GM23338 (cell line): ENCODE measurements at regions not wholly inside any gene's neighbourhood (a gene's known extent, or its start where the extent isn't known, plus 50 kb on each side); places are given as distances from the start of the nearest gene placed in this dataset.

Experiments
- ATAC-seq: fragments of 200-7000 bp; cut with Tn5 transposase; 3 replicates; pipeline ENCODE4 v1.9.1; 2020
- DNase-seq: peaks from one replicate; pipeline ENCODE4 v3.0.0-alpha.2; 2015; ENCODE audit warnings: low spot score
- H2AFZ ChIP-seq: fragments of 200-600 bp; sonication (generic); 2 replicates; pipeline ENCODE4 v1.8.0; 2016; ENCODE audit warnings: antibody characterized with exemption, mild to moderate bottlenecking, moderate library complexity
- H3F3A ChIP-seq: fragments of 200-600 bp; sonication (generic); replicated peaks from 2 replicates; pipeline ENCODE4 v1.8.0; 2017; ENCODE audit warnings: antibody characterized with exemption, mixed run types, low read depth
- H3K27ac ChIP-seq: fragments of 200-600 bp; sonication (generic); 2 replicates; pipeline ENCODE4 v1.6.1; 2016; ENCODE audit warnings: low read depth
- H3K27me3 ChIP-seq: fragments of 200-600 bp; sonication (generic); 2 replicates; pipeline ENCODE4 v1.8.0; 2016; ENCODE audit warnings: mild to moderate bottlenecking, mixed run types, moderate library complexity; ENCODE audit not compliant: insufficient read depth
- H3K36me3 ChIP-seq: fragments of 200-600 bp; sonication (generic); 2 replicates; pipeline ENCODE4 v1.8.0; 2016; ENCODE audit warnings: mild to moderate bottlenecking; ENCODE audit not compliant: insufficient read depth
- H3K4me1 ChIP-seq: fragments of 200-600 bp; sonication (generic); 2 replicates; pipeline ENCODE4 v1.8.0; 2016; ENCODE audit warnings: mild to moderate bottlenecking, moderate library complexity; ENCODE audit not compliant: insufficient read depth
- H3K4me2 ChIP-seq: fragments of 200-600 bp; sonication (generic); 2 replicates; pipeline ENCODE4 v1.7.1; 2017; ENCODE audit warnings: mixed run types
- H3K4me3 ChIP-seq: fragments of 200-600 bp; sonication (generic); 2 replicates; pipeline ENCODE4 v1.6.1; 2016; ENCODE audit warnings: mixed run types
- H3K79me2 ChIP-seq: fragments of 200-600 bp; sonication (generic); replicated peaks from 2 replicates; pipeline ENCODE4 v1.8.0; 2017; ENCODE audit warnings: mild to moderate bottlenecking; ENCODE audit not compliant: insufficient read depth
- H3K9me2 ChIP-seq: fragments of 200-600 bp; sonication (generic); 2 replicates; pipeline ENCODE4 v1.8.0; 2017; ENCODE audit not compliant: insufficient read depth
- H4K20me1 ChIP-seq: fragments of 200-600 bp; sonication (generic); replicated peaks from 2 replicates; pipeline ENCODE4 v1.8.0; 2017; ENCODE audit warnings: mild to moderate bottlenecking; ENCODE audit not compliant: insufficient read depth
- H3K27ac Mint-ChIP-seq: 2 replicates; pipeline ENCODE4 v1.8.0; 2020; ENCODE audit warnings: inconsistent platforms, mild to moderate bottlenecking, moderate library complexity, mixed read lengths
- H3K27me3 Mint-ChIP-seq: 3 replicates; pipeline ENCODE4 v1.8.0; 2022; ENCODE audit warnings: low read depth, mild to moderate bottlenecking, moderate library complexity, mixed read lengths, inconsistent platforms; ENCODE audit not compliant: insufficient read depth, poor library complexity
- H3K36me3 Mint-ChIP-seq: 3 replicates; pipeline ENCODE4 v1.8.0; 2021; ENCODE audit warnings: low read depth, mild to moderate bottlenecking, inconsistent platforms, moderate library complexity, mixed read lengths
- H3K4me1 Mint-ChIP-seq: 3 replicates; pipeline ENCODE4 v1.8.0; 2020; ENCODE audit warnings: mild to moderate bottlenecking, inconsistent platforms, mixed read lengths
- H3K4me3 Mint-ChIP-seq: 3 replicates; pipeline ENCODE4 v1.8.0; 2021; ENCODE audit warnings: moderate library complexity, mild to moderate bottlenecking, inconsistent platforms, mixed read lengths
- H3K9me3 Mint-ChIP-seq: 3 replicates; pipeline ENCODE4 v1.8.0; 2020; ENCODE audit warnings: moderate library complexity, mild to moderate bottlenecking, inconsistent platforms, mixed read lengths
- EZH2 ChIP-seq: fragments of 200-600 bp; sonication (generic); IDR thresholded peaks from one replicate; pipeline ENCODE4 v1.8.0; 2017; ENCODE audit warnings: antibody characterized with exemption, mild to moderate bottlenecking, low read depth; ENCODE audit not compliant: unreplicated experiment
- JUNB ChIP-seq: IDR thresholded peaks from one replicate; pipeline ENCODE4 v1.6.1; 2016; ENCODE audit warnings: antibody characterized with exemption; ENCODE audit not compliant: unreplicated experiment
- POLR2AphosphoS5 ChIP-seq: IDR thresholded peaks from 2 replicates; pipeline ENCODE4 v1.6.1; 2016; ENCODE audit warnings: antibody characterized with exemption, low read depth
- ZNF114 ChIP-seq: fragments of 250-450 bp; sonication (Bioruptor Pico); IDR thresholded peaks from 2 replicates; pipeline ENCODE4 v1.5.0; 2020; ENCODE audit warnings: mild to moderate bottlenecking, moderate library complexity
- ZNF331 ChIP-seq: fragments of 250-450 bp; sonication (Bioruptor Pico); IDR thresholded peaks from 2 replicates; pipeline ENCODE4 v1.5.0; 2020; ENCODE audit warnings: low read depth, mild to moderate bottlenecking, moderate library complexity
- TF ChIP-seq, protein P1 (sequence below): IDR thresholded peaks from one replicate; pipeline ENCODE4 v1.6.1; 2018; ENCODE audit warnings: antibody characterized with exemption; ENCODE audit not compliant: unreplicated experiment
- TF ChIP-seq, protein P2 (sequence below): fragments of 250-450 bp; sonication (Bioruptor Pico); IDR thresholded peaks from 2 replicates; pipeline ENCODE4 v1.5.0; 2020; ENCODE audit warnings: mild to moderate bottlenecking, moderate library complexity

DNA sequence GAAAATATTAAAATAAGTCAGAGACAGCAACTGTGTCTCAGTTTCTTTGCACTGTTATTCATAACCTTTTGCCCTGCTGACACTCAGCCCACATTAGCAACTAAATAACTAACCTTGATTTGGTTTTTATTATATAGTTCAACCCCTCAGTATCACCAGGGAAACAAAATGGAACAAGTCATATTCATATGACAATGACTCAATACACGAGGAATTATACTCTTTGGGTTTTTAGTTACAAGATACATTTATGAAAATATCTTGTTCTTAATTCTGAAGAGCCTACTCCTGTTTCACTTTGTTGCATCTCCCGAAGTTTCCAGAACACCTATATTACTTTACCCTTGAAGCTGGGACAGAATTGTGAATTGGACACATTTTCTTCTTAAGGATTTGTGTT lies 845.4 kb downstream of the EFNA5 start:
- Histone ChIP-seq H3K36me3 (no peaks in the 10 kb centered on the region), H2AFZ (no peak overlapping the region), H3K79me2 (no peaks in the 10 kb centered on the region), H3K4me3 (no peak overlapping the region), H3K4me2 (no peak overlapping the region), H3K27me3 (no peaks in the 10 kb centered on the region), H3F3A (no peaks in the 10 kb centered on the region), H3K9me2 (no peaks in the 10 kb centered on the region), H3K27ac (no peak overlapping the region), H4K20me1 (no peaks in the 10 kb centered on the region), H3K4me1 (peaks cover 5% of the 10 kb centered on the region; the same call in 1 of the 2 replicates)
- TF ChIP-seq ZNF114, result no peak
- H3K27me3 Mint-ChIP-seq, result no peaks in the 10 kb centered on the region
- no peaks in the 10 kb centered on the region for H3K9me3 Mint-ChIP-seq
- ATAC-seq (no peak), DNase-seq (no peak)
- H3K36me3 Mint-ChIP-seq, result no peaks in the 10 kb centered on the region
- no peak overlapping the region; the same call in 1 of the 2 replicates for H3K27ac Mint-ChIP-seq
- no peak overlapping the region for H3K4me3 Mint-ChIP-seq
- H3K4me1 Mint-ChIP-seq, result no peaks in the 10 kb centered on the region; the same call in 2 of the 3 replicates

DNA sequence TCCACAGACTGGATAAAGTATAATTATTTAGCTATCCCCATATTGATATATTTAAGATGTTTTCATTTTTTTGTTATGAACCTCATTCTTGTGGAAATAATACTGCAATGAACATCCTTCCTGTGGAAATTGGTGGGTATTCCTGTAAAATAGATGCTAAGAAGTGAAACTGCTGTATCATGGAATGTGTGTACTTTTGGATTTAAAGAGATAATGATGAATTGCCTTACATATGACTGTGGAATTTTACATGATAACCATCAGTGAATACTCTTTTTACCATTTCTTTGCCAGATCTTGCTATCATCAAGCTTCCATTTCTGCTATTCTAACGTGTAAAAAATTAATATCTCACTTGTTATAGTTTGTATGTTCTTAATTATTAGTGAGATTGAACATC lies 847.9 kb downstream of the EFNA5 start:
- Mint-ChIP-seq H3K4me1 (no peaks in the 10 kb centered on the region; the same call in 2 of the 3 replicates), H3K9me3 (no peaks in the 10 kb centered on the region), H3K4me3 (no peak overlapping the region), H3K27ac (no peak overlapping the region), H3K36me3 (no peaks in the 10 kb centered on the region), H3K27me3 (no peaks in the 10 kb centered on the region)
- TF ChIP-seq POLR2AphosphoS5 (no peak), JUNB (no peak), EZH2 (no peak)
- TF ChIP-seq, protein P1, sequence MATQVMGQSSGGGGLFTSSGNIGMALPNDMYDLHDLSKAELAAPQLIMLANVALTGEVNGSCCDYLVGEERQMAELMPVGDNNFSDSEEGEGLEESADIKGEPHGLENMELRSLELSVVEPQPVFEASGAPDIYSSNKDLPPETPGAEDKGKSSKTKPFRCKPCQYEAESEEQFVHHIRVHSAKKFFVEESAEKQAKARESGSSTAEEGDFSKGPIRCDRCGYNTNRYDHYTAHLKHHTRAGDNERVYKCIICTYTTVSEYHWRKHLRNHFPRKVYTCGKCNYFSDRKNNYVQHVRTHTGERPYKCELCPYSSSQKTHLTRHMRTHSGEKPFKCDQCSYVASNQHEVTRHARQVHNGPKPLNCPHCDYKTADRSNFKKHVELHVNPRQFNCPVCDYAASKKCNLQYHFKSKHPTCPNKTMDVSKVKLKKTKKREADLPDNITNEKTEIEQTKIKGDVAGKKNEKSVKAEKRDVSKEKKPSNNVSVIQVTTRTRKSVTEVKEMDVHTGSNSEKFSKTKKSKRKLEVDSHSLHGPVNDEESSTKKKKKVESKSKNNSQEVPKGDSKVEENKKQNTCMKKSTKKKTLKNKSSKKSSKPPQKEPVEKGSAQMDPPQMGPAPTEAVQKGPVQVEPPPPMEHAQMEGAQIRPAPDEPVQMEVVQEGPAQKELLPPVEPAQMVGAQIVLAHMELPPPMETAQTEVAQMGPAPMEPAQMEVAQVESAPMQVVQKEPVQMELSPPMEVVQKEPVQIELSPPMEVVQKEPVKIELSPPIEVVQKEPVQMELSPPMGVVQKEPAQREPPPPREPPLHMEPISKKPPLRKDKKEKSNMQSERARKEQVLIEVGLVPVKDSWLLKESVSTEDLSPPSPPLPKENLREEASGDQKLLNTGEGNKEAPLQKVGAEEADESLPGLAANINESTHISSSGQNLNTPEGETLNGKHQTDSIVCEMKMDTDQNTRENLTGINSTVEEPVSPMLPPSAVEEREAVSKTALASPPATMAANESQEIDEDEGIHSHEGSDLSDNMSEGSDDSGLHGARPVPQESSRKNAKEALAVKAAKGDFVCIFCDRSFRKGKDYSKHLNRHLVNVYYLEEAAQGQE, result no peak
- Histone ChIP-seq H3K27me3 (no peaks in the 10 kb centered on the region), H4K20me1 (no peaks in the 10 kb centered on the region), H2AFZ (no peak overlapping the region), H3K79me2 (no peaks in the 10 kb centered on the region), H3K4me1 (peaks cover 5% of the 10 kb centered on the region; the same call in 1 of the 2 replicates), H3F3A (no peaks in the 10 kb centered on the region), H3K9me2 (no peaks in the 10 kb centered on the region), H3K4me3 (no peak overlapping the region), H3K4me2 (no peak overlapping the region), H3K36me3 (no peaks in the 10 kb centered on the region), H3K27ac (no peak overlapping the region)
- ATAC-seq (no peak), DNase-seq (no peak)

DNA sequence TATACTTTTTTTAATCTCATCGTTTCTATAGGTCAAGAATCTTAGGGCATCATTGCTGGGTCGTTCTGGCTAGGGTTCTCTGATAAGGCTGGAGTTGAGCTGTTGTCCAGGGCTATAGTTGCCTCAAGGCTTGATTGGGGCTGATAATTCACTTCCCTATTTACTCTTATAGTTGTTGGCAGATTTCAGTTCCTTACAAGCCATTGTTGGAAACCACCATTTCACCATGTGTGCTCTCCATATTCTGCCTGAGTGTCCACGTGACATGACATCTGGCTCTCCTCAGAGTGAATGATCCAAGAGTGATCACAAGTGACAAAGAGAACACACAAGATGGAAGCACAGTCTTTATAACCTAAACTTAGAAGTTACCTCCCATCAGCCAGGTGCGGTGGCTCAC lies 852.2 kb downstream of the EFNA5 start:
- H3K4me3 Mint-ChIP-seq, result no peak overlapping the region
- H3K27me3 ChIP-seq, result no peaks in the 10 kb centered on the region
- H3K36me3 ChIP-seq, result no peaks in the 10 kb centered on the region
- no peaks in the 10 kb centered on the region for H3K4me1 Mint-ChIP-seq
- no peak overlapping the region for H3K27ac Mint-ChIP-seq
- H3K9me3 Mint-ChIP-seq, result no peaks in the 10 kb centered on the region
- no peaks in the 10 kb centered on the region for H3K79me2 ChIP-seq
- no peaks in the 10 kb centered on the region for H3K9me2 ChIP-seq
- no peak overlapping the region for H2AFZ ChIP-seq
- H3K36me3 Mint-ChIP-seq, result no peaks in the 10 kb centered on the region
- no peaks in the 10 kb centered on the region for H3K27me3 Mint-ChIP-seq
- no peaks in the 10 kb centered on the region for H3F3A ChIP-seq
- H4K20me1 ChIP-seq, result no peaks in the 10 kb centered on the region
- H3K27ac ChIP-seq, result no peak overlapping the region
- ATAC-seq (no peak), DNase-seq (no peak)
- H3K4me2 ChIP-seq, result no peak overlapping the region
- H3K4me1 ChIP-seq, result no peaks in the 10 kb centered on the region
- no peak overlapping the region for H3K4me3 ChIP-seq
- no peak for TF ChIP-seq EZH2
- TF ChIP-seq, protein P2, sequence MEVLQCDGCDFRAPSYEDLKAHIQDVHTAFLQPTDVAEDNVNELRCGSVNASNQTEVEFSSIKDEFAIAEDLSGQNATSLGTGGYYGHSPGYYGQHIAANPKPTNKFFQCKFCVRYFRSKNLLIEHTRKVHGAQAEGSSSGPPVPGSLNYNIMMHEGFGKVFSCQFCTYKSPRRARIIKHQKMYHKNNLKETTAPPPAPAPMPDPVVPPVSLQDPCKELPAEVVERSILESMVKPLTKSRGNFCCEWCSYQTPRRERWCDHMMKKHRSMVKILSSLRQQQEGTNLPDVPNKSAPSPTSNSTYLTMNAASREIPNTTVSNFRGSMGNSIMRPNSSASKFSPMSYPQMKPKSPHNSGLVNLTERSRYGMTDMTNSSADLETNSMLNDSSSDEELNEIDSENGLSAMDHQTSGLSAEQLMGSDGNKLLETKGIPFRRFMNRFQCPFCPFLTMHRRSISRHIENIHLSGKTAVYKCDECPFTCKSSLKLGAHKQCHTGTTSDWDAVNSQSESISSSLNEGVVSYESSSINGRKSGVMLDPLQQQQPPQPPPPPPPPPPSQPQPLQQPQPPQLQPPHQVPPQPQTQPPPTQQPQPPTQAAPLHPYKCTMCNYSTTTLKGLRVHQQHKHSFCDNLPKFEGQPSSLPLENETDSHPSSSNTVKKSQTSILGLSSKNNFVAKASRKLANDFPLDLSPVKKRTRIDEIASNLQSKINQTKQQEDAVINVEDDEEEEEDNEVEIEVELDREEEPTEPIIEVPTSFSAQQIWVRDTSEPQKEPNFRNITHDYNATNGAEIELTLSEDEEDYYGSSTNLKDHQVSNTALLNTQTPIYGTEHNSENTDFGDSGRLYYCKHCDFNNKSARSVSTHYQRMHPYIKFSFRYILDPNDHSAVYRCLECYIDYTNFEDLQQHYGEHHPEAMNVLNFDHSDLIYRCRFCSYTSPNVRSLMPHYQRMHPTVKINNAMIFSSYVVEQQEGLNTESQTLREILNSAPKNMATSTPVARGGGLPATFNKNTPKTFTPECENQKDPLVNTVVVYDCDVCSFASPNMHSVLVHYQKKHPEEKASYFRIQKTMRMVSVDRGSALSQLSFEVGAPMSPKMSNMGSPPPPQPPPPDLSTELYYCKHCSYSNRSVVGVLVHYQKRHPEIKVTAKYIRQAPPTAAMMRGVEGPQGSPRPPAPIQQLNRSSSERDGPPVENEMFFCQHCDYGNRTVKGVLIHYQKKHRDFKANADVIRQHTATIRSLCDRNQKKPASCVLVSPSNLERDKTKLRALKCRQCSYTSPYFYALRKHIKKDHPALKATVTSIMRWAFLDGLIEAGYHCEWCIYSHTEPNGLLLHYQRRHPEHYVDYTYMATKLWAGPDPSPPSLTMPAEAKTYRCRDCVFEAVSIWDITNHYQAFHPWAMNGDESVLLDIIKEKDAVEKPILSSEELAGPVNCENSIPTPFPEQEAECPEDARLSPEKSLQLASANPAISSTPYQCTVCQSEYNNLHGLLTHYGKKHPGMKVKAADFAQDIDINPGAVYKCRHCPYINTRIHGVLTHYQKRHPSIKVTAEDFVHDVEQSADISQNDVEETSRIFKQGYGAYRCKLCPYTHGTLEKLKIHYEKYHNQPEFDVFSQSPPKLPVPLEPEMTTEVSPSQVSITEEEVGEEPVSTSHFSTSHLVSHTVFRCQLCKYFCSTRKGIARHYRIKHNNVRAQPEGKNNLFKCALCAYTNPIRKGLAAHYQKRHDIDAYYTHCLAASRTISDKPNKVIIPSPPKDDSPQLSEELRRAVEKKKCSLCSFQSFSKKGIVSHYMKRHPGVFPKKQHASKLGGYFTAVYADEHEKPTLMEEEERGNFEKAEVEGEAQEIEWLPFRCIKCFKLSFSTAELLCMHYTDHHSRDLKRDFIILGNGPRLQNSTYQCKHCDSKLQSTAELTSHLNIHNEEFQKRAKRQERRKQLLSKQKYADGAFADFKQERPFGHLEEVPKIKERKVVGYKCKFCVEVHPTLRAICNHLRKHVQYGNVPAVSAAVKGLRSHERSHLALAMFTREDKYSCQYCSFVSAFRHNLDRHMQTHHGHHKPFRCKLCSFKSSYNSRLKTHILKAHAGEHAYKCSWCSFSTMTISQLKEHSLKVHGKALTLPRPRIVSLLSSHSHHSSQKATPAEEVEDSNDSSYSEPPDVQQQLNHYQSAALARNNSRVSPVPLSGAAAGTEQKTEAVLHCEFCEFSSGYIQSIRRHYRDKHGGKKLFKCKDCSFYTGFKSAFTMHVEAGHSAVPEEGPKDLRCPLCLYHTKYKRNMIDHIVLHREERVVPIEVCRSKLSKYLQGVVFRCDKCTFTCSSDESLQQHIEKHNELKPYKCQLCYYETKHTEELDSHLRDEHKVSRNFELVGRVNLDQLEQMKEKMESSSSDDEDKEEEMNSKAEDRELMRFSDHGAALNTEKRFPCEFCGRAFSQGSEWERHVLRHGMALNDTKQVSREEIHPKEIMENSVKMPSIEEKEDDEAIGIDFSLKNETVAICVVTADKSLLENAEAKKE (CRISPR knock-in tag), result no peak
- no peak for TF ChIP-seq ZNF331 (CRISPR knock-in tag)
